GM21576 (cell line): ENCODE measurements at regions not wholly inside any gene's neighbourhood (a gene's known extent, or its start where the extent isn't known, plus 50 kb on each side); places are given as distances from the start of the nearest gene placed in this dataset.

ENCODE experiments used
- ATAC-seq: cut with Tn5 transposase; IDR thresholded peaks from one replicate; pipeline ENCODE4 v1.9.1; 2021; ENCODE audit warnings: mild to moderate bottlenecking, moderate library complexity; ENCODE audit not compliant: unreplicated experiment

DNA sequence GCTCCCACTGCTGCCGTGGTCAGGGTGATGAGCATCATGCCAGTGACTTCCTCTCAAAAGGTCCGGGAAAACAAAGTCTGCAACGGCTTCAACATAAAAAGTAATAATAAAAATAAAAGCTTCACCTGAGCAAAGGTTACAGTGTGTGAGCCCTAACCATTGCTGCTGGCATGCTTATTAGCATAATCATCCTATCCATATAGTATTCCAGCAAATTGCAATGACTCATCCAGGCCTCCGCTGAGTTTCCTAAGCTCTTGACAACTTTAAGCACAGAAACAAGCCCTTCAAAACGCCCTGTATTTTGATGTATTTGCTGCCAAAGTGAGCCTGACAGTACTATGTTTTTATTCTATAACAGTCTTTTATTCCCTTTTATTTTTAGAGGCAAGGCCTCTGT is 100.5 kb downstream of the AASDH start:
- no peak for ATAC-seq

DNA sequence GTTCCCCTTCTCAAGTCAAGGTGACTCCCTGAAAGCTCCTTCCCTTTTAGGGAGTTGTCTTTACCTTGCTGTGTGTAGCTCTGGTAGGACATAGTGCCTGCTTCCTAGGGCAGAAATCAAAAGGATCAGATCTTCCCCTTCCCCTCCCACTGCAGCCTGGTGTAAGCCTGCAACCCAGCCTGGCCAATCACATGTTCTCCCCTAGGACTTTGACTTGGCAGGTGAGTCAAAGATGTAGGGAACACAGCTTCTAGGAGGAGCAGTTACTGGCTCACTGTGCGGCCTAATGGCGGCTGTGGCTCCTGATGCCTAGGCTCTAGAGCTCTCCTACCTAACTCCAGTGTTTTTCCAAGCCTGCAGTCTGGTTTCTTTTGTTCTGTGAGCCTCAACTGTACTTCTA is 103.9 kb downstream of the AASDH start:
- ATAC-seq: no peak

- ATAC-seq: no peak
Observed at GRCh38 chr4:56282004-56282403, 105.3 kb downstream of the AASDH start.

DNA sequence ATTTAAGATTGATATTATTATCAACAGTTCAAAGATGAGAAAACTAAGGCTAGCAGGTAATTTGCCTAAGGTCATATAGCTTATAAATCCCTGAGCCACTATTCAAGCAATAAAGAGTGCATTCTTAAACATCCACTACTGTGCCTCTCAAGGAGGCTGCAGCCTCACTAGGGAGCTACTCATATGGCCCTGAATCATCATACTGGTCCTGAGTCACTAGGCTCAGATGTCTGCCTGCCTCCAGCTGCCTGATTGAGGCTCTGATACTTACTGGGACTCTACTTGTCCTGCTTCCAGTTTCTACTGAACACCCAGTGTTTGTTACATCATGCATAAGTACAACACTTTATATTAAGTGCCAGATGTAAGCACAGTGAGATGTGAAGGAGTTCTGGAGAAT is 110.7 kb downstream of the AASDH start:
- no peak for ATAC-seq

- no peak for ATAC-seq
Observed at GRCh38 chr4:56273391-56273790, 113.9 kb downstream of the AASDH start.

DNA sequence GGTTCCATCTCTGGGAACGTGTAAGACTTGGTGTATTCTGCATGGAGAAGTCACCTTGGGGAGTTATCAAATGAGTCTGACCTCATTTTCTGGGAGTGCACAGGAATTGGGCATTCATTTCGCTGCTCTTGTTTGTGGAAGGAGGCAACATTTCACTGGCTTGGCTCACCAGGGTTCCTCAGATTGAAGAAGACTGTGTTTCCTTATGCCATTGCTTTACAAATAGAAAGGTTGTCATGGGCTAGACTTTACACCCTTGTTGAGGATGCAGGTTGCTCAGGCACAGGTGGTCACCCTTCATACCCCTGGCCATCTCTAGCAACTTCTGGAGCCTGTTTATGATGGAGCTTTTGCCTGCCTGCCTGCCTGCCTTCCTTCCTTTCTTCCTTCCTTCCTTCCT is 114.4 kb downstream of the AASDH start:
- ATAC-seq: no peak

DNA sequence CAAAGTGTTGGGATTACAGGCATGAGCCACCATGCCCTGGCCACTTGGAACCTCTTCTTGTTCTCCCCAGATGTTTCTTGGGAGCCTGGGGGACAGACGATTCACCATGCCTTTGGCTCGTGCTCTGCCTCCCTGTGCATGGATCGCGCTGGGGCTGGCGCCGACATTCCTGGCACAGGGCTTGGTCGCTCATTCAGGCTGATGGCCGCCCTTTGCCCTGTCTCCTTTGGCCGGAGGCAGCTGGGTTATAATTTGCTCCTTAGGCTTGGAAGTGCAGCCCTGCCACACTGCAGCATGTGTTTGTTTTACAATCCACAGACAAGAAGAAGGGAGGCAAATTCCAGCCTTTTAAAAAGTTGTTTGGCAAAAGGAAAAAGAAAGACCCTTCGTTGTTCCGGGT is 115.3 kb downstream of the AASDH start:
- ATAC-seq: no peak

DNA sequence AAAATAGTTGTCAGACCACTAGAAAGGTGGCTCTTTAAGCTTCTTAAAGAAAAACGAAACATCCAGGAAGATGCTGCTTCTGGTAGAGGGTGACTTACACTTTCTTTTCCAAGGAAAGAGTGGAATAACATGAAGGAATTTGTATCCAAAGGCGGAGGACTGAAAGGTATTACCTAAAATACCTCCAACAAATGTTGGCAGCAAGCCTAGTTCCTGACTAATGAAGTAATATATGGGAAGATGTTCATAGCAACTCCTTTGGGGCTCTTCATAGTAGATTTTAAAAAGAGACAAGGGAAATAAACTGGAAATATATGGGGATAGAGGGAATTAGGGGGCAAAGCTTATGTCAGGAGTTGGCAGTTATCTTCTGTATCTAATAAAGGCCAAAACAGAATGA is 116.2 kb downstream of the AASDH start:
- ATAC-seq: no peak

- ATAC-seq: no peak
Observed at GRCh38 chr4:56267558-56267957, 119.7 kb downstream of the AASDH start.

DNA sequence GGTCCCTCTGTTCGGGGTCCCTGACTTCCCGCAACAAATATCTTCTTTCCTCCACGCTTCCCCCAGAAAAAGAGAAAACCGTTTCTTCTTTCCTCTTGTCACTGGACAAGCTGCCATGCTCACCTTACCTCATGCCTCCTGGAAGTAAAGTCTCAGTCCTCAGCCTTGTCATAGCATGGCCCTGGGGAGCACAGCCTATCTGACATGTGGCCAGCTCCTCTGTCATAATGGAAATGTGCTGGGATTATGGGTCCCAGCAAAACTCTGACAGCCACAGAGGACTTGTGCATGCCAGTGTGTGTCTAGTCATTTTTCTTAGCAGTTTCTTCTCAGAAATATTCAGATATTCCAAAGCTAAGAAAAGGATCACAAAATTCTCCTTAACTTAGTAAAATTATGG is 122.4 kb downstream of the AASDH start:
- no peak for ATAC-seq

DNA sequence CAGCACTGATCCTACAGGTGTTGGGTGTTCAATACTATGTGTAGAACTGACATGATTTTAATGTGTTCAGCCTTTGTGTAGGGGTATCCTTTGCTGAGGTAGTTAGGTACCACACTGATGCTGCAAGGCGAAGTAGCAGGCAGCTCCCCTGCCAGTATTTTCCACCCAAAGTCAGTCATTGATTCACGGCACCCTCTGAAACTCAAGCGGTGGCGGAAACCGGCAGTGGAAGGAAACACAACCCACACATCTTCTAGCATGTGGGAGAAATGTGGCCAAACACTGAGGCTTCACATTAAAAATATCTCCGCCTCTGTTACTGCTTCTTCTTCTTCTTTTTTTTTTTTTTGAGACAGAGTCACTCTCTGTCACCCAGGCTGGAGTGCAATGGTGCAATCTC is 126.3 kb downstream of the AASDH start:
- no peak for ATAC-seq

GRCh38 chr4:56260320-56260719 is 127.0 kb downstream of the AASDH start:
- no peak for ATAC-seq

DNA sequence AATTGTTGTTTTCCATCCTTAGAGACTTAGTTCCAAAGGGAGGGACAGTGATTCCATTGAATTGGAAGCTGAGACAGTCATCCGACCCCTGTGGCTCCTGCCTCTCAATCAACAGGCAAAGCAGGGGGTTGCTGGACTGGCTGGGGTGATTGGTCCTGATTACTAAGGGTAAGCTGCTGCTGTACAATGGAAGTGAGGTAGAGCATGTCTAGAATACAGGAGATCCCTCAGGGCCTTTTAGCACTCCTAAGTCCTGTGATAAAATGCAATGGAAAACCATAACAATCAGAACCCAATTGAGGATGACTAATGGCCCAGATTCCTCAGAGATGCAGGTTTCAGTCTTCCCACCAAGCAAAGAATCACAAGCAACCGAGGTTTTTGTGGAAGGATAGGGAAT is 127.6 kb downstream of the AASDH start:
- no peak for ATAC-seq

- ATAC-seq: no peak
Observed at GRCh38 chr4:56255820-56256219, 131.5 kb downstream of the AASDH start.

DNA sequence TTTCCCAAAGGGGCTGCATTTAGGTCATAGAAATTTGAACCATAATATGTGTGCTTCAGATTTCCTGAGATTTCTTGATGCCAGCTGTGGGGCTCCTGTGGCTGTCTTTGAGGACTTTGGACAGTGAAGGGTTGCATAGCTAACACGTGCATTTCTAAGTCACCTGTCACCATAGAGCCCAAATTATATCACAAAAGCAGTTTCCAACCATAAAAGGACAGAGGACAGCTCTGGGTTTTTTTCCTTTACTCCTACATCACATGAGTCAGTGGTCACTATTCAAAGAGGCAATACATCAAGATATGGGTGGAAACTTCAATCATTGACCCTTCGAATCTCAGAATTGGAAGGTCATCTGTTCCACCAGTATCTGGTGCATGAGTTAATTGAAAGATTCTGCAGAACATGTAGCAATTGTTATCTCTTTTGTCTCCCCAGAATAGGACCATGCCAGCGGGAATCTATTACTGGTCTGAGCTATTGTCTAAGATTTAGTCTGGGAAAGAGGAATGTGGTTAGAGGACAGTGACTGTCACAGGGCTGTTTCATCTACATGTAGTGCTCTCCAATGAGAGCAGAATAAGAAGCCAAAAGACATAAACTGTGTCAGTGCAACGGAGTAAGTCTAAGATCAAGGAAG is 133.5 kb downstream of the AASDH start:
- no peak for ATAC-seq

DNA sequence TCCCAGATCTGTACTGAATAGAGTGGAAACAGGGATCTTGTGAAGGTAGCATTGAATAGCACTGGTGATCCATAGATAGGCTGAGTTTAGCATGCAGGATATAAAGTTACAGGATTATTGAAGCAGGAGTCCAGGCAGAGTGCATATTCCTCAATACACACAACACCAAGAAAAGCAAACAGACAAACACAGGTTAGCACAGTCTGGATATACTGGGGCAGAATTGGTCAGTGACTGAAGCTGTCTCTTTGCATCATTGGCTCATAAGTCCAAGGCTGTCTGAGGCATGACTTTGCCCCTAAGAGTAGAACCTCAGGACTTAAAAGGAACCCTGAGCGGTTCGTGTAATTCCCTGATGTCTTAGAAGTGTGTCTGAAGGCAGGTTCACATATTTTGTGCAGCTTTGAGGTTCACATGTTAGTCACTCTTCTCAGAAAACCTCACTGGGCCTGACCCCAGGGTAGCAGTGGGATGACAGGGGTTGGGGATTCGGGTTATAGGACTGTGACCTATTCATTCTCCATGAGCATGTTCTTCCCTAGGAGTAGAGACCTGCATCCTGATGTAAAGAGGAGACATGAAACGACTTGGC is 134.6 kb downstream of the AASDH start:
- no peak for ATAC-seq

DNA sequence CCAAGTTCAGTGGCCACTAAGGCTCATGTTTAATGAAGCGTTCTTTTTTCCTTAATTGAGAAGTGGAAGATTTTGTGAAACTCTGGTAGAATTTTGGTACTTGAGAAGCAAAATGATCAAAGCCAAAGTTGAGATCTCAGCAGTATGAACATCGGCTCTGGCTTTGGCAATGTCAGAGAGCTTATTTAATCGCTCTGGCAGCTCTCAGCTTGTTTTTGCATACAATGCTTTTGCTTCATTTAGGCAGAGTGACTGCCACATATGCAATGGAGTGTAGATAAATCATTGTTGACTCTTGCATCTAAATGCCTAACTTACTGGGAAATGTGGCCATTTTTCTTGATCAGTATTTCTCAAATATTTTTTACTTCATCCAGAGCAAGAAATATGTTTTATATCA is 135.7 kb downstream of the AASDH start:
- ATAC-seq: no peak

- ATAC-seq: no peak
Observed at GRCh38 chr4:56250776-56251175, 136.5 kb downstream of the AASDH start.

DNA sequence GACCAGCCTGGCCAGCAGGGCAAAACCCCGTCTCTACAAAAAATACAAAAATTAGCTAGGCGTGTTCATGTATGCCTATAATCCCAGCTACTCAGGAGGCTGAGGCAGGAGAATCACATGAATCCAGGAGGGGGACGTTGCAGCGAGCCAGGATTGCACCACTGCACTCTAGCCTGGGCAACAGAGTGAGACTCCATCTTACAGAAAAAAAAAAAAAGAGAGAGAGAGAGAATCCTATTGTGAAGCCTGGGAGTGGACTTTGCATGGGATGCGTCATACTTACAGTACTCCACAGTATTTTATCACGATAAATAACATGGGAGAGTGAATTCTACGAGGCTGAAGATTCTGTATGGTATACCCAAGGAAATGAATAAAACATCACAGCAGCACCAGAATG is 139.6 kb downstream of the AASDH start:
- ATAC-seq: no peak

DNA sequence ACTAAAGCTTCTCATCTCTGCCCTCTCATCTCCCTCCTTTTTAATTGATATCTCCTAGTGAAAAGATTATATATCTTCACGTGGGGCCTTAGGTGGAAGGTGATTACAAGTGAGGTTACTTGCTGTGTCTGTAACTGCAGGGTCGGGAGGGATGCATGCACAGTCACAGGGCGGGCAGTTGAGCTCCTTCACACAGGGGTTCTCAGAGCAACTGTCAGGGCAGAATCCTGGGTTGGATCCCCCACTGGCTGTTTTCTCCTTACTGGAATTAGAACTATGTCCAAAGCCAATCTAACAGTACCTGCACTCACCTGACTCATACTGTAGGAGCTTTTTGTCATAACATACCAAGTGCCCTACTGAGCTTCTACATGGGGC is 141.1 kb downstream of the AASDH start:
- no peak for ATAC-seq

- no peak for ATAC-seq
Observed at GRCh38 chr4:56245547-56246232, 141.6 kb downstream of the AASDH start.

- ATAC-seq: no peak
Observed at GRCh38 chr4:56244681-56245080, 142.6 kb downstream of the AASDH start.

- no peak for ATAC-seq
Observed at GRCh38 chr4:56243107-56243506, 144.2 kb downstream of the AASDH start.
